Amniotic stem cell (primary cell): ENCODE measurements at regions not wholly inside any gene's neighbourhood (a gene's known extent, or its start where the extent isn't known, plus 50 kb on each side); places are given as distances from the start of the nearest gene placed in this dataset.
"Not testable (repeated sequence)": the region's sequence is repeated elsewhere in the genome, so short reads cannot be mapped to it uniquely, and the experiment has no call there.

ENCODE experiments used
- DNase-seq: peaks from one replicate; lab custom pipeline; 2025; lab: John Stamatoyannopoulos, UW

DNA sequence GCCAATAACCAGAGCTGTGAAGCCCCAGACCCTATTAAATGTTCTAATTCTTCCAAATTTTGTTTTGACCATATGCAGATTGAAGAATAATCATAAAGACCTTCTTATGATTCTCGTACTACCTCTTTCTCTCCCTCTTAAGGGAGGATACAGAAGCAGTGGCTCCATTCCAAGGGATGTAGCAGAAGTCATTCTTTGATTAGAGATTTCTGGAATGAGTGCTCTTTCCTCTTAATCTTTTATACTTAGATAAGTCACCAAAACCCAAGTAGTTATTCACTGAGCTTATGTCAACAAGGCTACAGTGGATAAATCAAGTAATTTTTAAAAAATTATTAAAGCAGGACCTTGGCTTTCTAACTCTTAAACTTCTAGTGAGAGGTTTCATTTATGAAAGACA, 266.0 kb upstream of the STXBP5 start:
- no peak for DNase-seq

DNA sequence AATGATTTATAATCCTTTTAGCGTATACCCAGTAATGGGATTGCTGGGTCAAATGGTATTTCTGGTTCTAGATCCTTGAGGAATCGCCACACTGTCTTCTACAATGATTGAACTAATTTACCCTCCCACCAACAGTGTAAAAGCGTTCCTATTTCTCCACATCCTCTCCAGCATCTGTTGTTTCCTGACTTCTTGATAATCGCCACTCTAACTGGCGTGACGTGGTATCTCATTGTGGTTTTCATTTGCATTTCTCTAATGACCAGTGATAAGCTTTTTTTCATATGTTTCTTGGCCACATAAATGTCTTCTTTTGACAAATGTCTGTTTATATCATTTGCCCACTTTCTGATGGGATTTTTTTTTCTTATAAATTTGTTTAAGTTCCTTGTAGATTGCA, 264.8 kb upstream of the STXBP5 start:
- DNase-seq, result not testable (repeated sequence)

DNA sequence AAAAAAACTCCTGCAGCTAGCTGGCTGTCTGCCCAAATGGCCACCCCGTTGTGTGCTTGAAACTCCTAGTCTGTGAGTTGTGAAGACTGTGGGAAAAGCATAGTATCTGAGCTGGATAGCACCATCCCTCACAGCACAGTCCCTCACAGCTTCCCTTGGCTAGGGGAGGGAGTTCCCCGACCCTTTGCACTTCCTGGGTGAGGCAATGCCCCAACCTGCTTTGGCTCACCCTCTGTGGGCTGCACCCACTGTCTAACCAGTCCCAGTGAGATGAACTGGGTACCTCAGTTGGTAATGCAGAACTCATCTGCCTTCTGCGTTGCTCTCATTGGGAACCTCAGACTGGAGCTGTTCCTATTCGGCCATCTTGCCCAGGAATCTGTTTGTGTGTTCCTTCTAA, 260.6 kb upstream of the STXBP5 start:
- no peak for DNase-seq

DNA sequence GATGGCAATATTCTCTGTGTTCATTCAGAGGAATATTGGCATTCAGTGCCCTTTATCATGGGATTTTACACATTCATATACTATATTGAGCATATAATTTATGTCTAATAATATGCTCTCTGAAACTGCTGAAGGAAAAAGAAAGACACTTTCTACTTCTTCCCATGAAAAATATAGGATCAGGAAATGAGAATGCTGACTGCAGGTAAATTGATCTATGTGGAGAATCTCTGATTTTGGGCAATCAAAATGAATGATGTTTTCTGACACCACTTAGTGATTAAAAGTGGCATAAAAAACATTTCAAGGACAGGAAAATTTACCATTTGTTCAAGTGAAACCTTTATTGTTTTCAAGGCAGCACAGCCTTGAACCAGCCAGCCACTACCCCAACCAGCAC, 260.1 kb upstream of the STXBP5 start:
- no peak for DNase-seq

DNA sequence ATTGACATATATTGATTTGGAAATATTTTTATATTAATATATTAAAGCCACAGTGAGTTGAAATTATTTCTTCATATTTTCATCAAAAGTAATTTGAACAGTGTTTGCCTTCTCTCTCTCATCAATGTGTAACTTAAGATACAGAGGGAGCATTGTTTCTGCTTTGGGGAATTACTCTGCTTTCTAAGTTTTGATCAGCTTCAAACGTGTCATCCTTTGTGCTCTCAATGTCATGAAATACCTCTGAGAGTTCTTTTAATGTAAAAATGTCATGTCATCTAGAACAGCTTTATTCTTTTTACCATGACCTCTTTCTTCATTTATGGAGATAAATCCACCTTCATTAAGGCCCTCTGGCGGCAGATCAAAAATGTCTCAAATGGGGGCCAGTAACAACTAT, 259.4 kb upstream of the STXBP5 start:
- DNase-seq, result no peak

GRCh38 chr6:146946559-146946958, 257.7 kb upstream of the STXBP5 start:
- no peak for DNase-seq

DNA sequence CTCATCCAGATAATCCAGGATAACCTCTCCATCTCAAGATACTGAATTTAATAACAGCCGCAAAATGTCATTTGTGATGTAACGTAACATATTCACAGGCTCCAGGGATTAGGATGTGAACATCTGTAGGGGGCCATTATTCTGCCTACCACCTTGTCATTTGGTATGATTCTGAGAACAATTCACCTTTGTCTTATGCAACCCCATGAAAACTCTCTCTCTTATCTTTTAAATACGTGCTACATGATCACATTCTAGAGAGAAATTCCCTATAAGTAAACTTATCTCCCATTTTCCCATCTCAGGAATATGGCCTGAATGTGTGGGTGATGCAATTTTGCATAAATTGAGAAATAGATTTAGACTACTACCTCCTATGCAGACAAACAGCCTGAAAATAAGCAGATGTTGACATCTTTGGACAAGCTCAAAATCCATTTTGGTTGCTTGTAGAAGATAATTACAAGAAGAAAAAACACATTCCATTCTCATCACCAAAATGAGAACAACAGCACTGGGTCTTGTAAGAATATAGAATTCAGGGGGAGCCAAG, 255.4 kb upstream of the STXBP5 start:
- DNase-seq, result no peak

- DNase-seq, result no peak
These were observed 254.8 kb upstream of the STXBP5 start for GRCh38 chr6:146949425-146949824.

GRCh38 chr6:146950351-146950835, 253.8 kb upstream of the STXBP5 start:
- no peak for DNase-seq

DNA sequence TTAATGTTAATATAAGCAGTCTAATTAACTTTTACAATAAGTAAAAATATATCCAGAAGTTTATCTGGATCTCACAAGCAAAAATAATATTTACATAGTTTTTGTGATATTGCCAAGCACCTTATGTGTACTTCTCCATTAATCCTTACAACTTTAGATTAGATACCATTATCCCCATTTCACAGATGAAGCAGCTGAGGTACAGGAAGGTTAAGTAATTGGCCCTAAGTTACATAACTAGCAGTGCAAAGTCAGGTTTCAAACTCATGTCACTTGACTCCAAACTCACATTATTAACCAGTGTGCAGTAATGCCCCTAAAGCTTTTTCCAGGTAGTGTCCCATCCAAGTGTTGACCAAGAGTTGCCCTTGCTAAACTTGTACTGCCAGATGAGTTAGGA, 248.6 kb upstream of the STXBP5 start:
- no peak for DNase-seq

- no peak for DNase-seq
These were observed 246.8 kb upstream of the STXBP5 start for GRCh38 chr6:146957181-146958093.

- no peak for DNase-seq
These were observed 242.4 kb upstream of the STXBP5 start for GRCh38 chr6:146961831-146962230.

GRCh38 chr6:146962329-146962728, 241.9 kb upstream of the STXBP5 start:
- DNase-seq, result no peak

GRCh38 chr6:146965110-146965689, 239.0 kb upstream of the STXBP5 start:
- no peak for DNase-seq

DNA sequence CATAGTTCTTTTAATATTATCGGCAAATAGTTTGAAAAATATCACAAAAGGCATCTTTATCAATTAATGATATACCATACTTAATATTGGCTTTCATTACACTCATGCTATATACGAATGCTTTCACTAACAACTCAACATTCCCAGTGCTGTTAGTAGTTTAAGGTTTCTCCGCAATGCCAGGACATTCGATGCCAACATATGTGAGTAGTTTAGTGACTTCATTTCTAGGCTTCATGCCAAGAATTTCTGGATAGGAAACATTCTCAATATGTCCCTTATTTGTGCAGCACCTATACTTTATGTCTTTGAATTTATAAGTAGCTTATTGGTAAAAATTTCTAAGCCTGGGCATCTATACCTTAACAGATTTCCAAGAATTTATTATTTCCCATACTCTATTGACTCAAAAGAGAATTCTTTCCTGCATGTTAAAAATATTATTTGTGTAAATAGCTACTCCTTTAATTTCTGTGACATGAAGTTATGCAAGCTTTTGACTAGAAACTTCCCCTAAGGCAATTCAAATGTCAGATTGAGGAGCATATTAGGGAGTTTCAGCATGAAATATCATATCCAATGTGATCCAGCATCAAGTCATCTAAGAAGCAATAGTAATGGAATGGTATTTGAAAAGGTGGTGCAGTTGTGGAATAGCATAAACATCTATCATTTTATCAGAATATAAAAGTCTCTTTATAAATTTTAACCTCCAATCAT, 236.0 kb upstream of the STXBP5 start:
- DNase-seq, result peak; percentile 60

DNA sequence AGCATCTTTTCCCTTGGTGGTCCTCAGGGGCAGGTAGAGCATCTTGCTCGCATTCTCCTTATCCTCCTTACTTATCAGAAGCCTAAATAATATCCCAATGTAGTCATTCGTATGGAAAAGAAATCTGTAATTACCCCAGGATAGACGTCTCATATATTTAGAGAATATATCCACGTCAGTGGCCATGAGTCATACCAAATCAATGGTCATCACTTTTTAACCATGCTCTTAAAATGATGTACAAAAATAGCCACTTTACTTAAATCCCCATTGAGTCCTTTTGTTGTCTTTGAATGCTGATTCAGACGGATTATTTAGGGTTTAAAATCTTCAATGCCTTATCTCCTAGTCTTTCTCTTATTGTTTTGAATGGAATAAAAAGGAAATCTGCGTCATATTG, 231.7 kb upstream of the STXBP5 start:
- DNase-seq, result no peak

DNA sequence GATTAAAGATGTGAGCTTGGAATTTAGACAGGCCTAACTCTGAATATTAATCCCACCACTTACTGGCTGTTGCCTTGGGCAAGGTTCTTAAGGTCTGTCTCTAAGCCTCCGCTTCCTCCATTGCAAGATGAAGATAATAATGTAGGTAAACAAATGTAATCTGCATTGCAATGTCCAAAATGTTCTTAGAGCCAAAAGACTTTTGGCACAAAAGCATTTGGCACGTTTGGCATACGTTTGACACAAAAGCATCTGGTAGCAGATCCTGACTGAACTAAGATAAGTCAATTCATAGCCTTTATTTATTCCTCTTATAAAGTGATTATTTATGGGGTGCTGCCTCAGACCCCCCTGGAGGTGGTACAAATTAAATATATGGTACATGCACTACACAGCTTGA, 229.9 kb upstream of the STXBP5 start:
- DNase-seq, result no peak

- DNase-seq, result no peak
These were observed 229.1 kb upstream of the STXBP5 start for GRCh38 chr6:146975093-146975492.

DNA sequence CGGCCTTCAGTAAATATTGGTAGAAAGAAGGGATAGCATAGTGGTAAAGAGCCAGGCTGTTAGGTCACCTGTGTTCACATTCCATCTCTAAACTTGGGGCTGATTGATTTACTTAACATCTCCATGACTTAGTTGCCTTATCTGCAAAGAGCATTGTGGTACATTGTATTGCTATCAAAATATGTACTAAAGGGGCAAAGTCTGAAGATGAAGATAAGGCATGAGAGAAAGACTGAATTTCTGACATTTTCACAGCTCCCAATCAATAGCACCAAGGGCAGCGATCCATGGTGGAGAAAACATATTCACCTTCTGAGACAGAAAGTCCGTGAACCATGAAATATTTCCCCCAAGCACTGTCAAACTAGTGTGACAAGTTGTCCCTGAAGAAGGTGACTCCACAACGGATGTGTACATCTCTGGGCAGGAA, 223.3 kb upstream of the STXBP5 start:
- DNase-seq, result no peak

- no peak for DNase-seq
These were observed 222.2 kb upstream of the STXBP5 start for GRCh38 chr6:146981981-146982380.

DNA sequence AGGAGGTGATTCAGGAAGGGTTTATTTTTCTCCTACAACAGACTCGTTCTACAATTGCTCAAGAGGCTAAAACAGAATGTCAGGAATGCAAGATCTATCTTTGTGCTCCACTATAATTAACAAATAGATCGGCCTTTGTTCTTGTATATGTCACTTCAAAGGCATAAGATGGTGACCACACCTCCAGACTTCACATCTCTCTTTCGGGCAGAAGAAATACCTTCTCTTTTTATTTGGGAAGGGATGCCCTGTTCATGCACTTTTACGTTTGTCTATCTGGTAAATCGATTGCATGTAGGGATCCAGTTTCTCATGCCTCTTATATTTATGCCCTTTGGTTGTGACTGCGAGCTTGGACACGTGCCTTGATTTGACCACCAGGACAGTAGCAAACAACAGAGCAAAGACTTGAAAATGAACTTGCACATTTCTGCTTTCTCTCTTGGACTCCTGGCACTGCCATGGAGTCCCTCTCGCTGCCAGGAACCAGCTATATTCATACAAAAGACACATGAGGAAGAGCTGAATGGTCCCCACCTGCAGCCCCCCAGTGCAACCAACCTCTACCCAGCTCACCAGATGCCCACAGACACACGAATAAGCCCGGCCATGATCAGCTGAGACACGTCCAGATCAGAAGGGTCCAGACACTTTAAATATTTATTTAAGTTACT, 219.8 kb upstream of the STXBP5 start:
- DNase-seq, result no peak

GRCh38 chr6:146985111-146985510, 219.1 kb upstream of the STXBP5 start:
- DNase-seq, result no peak
